GM21360 (cell line): ENCODE measurements at regions not wholly inside any gene's neighbourhood (a gene's known extent, or its start where the extent isn't known, plus 50 kb on each side); places are given as distances from the start of the nearest gene placed in this dataset.

ENCODE experiments used
- ATAC-seq: cut with Tn5 transposase; IDR thresholded peaks from one replicate; pipeline ENCODE4 v1.9.1; 2021; ENCODE audit warnings: mild to moderate bottlenecking, moderate library complexity; ENCODE audit not compliant: unreplicated experiment

DNA sequence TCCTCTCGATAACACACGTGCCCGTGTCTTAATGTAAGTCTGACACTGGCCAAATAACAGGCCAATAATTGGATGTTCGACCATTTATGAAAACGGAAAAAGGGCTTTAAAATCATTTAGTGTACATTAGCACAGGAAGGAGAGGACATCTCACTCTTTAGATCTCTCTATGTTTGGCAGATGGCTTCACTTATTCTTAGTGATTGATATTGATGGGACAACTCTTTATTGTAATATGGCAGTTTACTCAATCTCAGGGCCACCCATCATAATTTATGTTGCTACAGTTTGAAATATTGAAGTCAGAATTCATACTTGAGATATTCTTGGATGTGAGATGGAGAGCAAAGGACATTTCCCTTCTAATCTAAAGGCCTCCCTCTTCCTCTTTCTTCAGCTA, 430.7 kb upstream of the ARGLU1 start:
- no peak for ATAC-seq

DNA sequence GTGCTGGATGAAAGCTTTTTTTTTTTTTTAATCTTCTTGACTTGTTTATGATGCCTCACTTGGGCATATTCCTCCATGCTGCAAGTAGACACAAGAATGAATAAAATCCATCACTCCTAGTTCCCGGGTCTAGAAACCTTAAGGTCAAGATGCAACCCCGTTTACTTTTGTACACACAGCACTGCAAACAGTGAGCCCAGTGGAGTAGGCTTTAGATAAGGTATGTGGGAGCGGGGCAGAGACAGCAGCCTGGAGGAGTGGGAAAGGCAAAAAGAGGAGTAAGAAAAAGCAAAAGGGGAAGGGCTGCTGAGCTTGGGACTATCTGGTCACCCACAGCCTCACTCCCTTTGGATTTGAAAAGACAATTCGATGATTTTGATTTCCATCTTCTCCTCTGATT, 429.8 kb upstream of the ARGLU1 start:
- no peak for ATAC-seq

DNA sequence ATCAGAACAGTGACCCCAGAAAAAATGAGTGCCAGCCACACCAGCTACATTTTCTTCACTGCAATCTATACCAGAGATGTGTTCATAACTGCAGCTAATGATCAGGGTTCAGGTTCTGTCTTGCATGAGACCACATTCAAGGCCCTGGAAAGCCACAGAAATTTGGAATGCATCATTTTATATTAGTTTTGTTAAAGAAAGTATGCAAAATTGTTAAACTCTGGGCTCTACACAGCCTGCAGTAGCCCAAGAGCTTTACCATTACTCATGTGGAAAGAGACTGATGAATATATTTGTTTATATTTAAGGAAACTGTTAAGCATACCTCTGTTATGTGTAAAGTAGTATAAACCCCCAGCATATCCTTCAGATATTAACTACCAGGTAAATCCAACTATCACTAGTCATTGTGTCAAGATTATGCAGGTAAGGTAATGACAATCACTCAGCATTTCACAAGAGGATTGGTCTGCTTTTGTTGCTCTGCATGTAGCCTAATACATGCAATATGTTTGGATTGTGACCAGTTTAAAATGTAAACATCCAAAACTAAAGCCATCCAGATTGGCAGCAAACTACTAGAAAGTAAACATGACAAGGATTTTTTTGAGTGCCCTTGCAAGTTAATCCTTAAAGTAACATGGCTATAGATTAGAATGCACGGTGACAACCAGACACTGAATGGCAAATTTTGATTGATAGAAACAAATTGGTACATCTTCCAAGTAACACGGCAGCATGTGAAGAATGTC, 429.1 kb upstream of the ARGLU1 start:
- no peak for ATAC-seq

DNA sequence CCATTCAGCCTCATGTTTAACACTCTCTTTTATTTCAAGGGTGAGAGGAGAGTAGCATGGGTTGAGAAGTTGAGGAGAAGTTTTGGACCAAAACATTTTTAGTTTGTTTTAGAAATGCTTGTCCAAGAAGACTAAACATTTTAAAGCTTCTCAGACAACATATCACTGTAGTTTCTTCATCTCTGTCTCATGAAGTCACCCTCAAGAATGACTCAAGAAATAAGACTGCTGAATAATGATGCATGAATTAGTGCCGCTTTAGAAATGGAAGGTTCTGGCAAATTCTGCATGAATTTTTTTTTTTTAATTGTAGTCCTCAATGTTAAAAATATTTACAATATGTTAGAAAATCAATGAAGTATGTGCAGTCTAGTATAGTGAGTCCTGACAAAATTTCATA, 422.7 kb upstream of the ARGLU1 start:
- no peak for ATAC-seq

DNA sequence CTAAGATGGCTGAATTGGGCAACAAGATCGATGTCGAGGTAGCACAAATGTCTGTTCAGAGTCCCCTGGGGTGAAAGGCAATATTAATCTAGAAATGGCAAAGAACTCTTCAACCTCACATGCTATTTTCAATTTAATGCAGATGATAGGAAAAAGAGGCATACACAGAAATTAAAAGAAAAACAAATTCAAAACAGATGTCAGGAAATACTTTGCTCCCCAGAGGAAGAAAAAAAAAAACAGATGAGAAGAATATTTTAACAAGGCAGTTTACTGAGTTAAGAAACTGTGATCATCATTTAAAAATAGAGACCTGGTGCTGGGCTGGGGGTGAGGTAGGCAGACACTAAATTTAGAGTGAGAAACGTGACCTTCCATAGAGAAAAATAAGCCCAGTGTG, 421.9 kb upstream of the ARGLU1 start:
- ATAC-seq, result no peak

DNA sequence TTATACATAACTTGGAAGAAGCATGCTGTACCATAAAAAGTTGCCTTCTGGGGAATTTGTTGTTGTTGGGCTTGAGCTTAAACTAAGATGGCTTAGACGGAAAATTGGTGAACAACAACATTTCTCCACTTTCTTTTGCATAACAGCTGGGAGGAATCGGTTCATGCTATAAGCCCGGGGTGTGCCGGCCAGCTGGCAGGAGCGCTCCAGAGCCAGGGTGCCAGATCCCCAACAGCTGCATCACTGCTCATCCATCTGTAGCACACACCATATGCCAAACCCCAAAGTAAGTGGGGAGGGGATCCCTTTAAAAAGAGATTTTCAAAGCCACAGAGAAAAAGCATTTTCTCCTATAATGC, 419.5 kb upstream of the ARGLU1 start:
- no peak for ATAC-seq

DNA sequence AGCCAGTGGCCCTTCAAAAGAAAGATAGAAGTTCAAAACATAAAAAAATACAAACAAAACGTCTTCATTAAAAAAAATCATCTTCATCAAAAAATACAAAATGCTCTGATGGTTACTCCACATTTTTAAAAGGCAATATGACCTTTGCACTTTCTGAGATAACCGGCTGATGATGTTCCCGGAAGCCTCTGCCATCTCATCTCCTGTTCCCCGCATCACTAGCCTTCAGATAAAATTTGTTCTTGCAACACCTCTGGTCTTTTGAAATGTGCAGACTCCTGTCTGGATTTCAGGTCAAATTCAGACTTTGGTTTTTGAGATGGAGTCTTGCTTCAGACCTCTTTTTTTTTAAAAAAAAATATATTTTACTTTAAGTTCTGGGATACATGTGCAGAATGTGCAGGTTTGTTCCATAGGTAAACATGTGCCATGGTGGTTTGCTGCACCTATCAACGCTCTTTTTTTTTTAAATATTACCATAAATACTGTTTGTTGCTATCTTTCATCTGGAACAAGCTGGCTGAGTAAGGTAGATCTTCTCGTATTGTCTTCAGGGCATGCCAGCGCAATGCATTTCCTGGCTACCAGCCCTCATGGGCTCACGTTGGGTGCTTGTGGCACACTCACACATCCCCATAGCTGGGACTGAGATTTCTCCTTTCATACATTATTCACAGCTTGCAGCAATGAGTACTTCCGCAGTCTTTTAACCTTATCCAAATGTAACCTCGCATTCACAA, 418.9 kb upstream of the ARGLU1 start:
- no peak for ATAC-seq

DNA sequence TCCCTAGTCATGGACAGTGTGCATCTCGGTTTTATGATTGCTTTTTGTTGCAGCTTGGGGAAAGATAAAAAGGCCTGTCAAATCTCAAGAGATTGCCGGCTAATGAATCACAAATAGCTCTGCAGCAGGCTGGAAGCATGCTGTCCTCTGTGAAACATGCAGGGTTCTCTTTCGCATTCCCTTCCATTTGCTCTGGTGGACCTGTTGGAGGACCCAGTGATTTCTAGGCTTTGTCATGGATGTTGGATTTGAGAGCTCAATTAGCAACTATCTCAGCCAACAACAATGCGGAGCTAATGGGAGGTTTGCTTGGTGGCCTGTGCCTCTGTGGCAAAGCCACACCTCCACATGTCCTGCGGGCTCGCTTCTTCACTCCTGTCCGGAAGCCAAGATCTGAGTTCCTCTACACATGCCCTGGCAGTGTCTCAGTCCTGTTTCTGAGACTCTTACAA, 418.1 kb upstream of the ARGLU1 start:
- no peak for ATAC-seq

DNA sequence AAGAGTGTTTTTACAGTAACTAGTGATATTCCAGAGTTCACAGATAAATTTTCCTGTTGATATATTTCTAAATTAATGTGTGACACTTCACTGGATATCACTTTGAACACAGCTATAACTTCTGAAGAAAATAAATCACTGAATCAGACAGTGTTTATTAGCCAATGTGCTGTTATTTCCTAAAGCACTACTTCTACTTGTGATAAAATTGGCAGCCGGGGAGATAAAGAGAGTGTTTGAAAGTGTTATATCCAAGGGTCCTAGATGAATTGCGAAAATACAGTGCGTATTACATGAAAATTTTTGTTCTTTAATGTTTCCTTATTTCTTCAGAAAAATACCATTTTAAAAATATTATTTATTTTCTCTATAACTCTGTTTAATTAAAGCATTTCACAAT, 417.5 kb upstream of the ARGLU1 start:
- no peak for ATAC-seq

DNA sequence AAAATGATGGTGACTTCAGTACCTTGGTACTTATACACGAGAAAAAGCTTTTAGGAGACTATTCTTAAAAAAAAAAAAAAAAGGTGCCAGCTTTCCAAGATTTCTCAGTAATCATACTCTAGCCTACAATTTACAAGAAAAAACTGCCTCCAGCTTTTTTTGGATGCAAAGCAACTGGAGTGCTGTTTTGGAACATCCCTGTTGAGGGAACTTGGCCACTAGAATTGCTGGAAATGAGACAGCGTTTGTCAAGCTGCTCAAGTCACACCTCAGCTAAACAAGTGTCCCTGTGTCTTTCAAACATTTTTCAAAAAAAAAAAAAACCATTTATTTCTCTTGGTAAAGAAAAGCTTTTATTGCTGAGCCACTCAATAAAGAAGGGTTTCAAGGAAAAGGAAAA, 413.1 kb upstream of the ARGLU1 start:
- no peak for ATAC-seq

DNA sequence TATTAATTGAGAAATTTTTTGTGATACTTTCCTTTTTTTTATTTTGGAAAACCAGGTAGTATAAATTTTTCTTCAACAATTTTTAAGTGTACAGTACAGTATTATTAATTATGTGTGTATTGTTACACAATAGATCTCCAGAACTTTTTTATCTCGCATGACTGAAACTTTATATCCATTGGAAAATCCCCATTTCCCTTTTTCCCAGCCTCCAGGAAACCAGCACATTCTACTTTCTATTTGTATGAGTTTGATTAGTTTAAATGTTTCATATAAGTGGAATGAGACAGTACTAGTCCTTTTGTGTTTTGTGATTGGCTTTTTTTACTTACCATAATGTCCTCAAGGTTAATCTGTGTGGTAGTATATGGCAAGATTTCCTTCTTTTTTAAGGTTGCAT, 399.5 kb upstream of the ARGLU1 start:
- ATAC-seq, result no peak

DNA sequence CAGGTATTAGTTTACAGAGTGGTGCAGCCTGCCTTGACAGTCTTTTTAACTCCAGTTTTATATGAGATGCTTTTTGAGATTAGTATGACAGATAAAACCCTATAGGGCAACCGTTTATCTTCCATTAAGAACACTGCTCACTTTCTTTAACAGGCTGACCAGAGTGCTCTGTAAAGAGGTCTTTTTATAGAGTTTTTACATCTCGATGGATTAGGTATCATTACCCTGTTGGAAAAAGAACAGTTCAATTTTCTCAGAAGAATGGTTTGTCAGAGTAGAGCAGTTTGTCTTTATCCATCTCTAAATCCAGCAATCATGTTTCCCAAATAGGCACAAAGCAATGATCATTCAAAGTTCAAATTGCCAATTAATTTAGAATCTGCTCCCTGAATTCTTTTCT, 395.2 kb upstream of the ARGLU1 start:
- ATAC-seq, result no peak

DNA sequence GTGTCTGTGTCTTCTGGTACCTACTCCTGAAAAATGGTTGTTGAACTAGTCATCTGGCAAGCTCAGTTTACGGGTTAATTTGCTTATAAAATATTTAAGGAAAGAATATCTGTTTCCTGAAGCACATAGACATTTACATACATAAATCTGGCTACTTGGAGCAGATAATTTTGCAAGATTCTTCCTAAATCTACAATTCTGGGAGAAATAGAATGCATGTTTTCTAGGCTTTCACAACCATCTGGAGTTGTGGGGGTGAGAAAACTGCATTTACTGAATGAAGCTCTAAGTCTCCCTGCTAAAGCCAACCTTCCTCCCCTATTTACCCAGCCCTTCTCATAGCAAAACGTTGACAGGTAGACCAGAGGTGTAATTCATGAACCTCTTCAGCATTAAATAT, 393.7 kb upstream of the ARGLU1 start:
- ATAC-seq, result no peak

DNA sequence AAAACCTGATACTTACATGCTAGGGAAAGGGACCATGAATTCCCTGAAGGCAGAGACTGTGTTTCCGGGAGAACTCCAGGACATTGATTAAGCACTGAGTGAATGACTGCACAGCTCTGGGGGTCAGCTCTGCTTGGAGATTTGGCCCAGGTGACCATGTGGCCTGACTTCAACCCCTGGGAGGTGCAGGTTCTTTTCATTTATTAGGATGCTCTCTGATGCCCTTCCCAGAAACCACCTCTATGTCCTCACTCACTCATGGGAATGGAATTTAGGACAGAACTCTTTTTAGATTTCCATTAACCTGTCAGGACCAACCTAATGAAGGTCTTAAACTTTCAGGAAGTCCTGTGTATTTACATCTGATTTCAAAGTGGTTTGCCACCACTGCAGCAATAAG, 393.3 kb upstream of the ARGLU1 start:
- no peak for ATAC-seq

DNA sequence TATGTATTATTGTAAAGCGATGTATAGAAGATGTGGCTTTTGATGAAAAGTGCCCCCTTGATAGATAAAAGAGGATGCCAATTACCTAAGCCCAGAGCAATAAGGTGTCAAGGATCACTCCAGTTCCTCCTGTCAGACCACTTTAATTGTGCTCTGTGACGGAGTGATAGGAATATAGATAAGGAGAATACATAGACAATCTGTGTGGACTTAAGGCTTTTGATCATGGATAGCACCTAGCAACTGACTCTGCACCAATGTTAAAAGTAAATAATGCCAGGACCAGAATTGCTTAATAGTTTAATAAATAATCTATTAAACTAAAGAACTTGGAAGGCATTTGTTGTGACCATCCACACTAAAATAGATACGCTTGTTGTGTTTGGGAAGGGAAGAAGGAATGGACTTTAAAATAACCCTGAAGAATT, 390.7 kb upstream of the ARGLU1 start:
- no peak for ATAC-seq

DNA sequence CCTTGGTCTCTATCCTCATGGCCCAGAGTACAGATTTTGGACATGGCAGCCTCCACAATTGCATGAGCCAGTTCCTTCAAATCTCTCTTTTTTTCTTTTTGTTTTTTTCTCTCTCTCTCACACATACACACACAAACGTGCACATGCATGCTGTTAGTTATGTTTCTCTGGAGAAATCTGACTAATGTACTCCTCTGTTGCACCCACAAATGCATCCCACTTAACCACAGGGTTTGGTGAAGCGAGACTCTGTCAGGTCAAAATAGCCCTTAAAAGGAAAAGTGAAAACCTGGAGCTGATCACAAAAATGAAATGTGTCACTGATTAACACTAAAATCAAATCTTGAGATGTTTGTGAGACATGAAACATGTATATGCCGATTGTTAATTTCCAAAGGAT, 374.6 kb upstream of the ARGLU1 start:
- ATAC-seq, result no peak

DNA sequence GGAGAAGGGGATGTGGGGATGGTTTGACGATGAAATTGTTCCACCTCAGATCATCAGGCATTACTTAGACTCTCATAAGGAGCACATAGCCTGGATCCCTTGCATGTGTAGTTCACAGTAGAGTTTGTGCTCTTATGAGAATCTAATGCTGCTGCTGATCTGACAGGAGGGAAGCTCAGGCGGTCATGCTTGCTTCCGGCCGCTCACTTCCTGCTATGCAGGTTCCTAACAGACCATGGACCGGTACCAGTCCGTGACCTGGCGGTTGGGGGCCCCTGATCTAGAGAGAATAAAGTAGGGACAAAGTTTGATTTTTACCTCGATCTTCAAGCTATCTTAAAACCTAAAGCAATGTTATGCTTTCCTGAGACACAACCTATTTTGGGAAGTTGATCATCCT, 373.8 kb upstream of the ARGLU1 start:
- no peak for ATAC-seq

DNA sequence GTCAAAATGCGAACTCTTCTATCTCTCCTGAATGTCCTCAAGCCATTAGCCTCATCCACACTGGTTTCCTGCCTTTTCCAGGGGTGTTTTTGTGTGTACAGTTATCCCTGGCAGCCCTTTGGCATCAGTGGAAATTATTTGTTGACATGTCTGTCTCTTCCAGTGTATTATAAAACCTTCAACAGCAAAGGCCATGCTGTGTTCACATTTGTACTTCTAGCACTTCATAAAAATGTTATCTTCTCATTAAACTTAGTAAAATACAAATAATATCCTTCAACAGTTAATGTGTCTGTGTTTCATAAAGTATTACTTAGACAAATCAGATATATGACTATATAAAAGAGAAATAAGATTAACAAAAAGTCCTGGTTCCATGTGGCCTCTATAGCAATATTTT, 359.5 kb upstream of the ARGLU1 start:
- no peak for ATAC-seq

DNA sequence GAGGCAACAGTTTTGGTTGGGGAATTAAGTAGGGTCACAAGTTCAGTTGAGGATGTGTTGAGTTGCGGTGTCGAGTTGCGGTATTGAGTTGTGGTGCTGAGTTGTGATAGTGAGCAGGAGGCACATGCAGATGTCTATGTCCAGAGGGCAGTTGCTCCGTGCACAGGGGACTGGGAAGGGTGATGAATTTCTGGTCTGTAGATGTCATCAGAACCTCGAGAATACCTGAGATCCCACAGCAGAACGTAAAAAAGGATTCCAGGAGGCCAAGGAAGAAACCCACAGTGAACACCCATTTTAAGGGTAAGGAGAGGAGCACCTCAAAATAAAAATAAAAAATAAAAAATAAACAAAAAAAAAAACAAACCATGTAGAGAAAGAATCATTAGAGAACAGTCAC, 354.4 kb upstream of the ARGLU1 start:
- no peak for ATAC-seq

DNA sequence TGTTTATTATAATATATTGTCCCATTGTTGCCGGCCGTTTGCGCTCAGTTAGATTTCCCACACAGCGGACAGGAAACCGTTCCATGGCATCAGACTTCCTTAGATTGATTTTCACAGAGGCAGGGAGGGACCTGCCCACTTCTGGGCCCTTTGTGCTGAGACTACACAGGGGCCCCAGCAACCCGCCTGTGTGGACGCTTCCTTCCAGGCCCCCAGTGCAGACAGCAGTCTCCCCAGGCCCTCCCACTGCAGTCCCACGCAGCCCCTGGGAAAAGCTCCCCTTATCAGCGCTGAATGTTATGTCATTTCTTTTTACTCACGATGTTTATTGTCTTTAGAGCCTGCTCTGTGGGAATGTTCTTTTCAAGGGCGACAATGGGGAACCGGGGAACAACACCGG, 351.7 kb upstream of the ARGLU1 start:
- no peak for ATAC-seq

DNA sequence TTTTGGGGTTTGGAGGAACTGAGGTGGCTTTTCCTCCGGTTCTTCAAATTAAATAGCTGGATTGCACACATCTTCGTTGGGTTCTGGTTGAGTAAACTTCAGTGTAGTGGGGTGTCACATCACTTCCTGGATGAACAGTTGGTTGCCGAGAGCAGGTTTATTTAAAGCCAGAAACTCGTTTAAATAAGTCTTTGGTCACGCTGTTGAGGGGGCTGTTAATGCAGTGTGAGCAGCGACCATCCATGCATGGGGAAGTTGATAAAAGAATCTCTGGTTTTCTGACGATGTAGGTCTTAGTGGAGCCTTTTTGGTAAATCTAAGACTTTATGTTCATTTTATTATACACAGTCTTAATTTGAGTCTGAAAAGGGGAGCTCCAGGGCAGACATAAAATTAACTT, 351.2 kb upstream of the ARGLU1 start:
- peak; percentile 52 for ATAC-seq

DNA sequence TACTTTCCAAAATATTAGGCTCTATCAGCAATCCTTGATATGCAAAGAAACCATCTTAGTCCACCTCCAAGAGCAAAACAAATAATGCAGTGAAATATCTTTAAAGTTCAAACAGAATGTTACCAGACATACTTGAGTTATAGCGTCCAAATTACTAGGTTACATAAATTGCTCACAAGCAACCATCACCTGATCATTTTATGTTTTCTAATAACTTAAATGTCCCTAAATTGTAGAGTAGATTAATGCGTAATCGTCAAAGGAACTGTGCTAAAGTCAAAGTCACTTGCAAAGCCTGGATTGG, 350.6 kb upstream of the ARGLU1 start:
- ATAC-seq, result no peak
